Neuron (in vitro differentiated cells): ENCODE measurements at regions not wholly inside any gene's neighbourhood (a gene's known extent, or its start where the extent isn't known, plus 50 kb on each side); places are given as distances from the start of the nearest gene placed in this dataset.

Source experiments
- H2AFZ ChIP-seq: one replicate; pipeline ENCODE4 v1.6.1; 2013; ENCODE audit warnings: low read depth, mild to moderate bottlenecking, inconsistent platforms, low read length, moderate library complexity
- H3K27me3 ChIP-seq: one replicate; pipeline ENCODE4 v1.6.1; 2013; ENCODE audit warnings: low read length; ENCODE audit not compliant: insufficient read depth
- H3K36me3 ChIP-seq: one replicate; pipeline ENCODE4 v1.6.1; 2013; ENCODE audit warnings: low read length; ENCODE audit not compliant: insufficient read depth
- H3K4me1 ChIP-seq: one replicate; pipeline ENCODE4 v1.6.1; 2013; ENCODE audit warnings: low read length; ENCODE audit not compliant: insufficient read depth
- H3K4me3 ChIP-seq: 2 replicates; pipeline ENCODE4 v1.5.1; 2013; ENCODE audit warnings: mild to moderate bottlenecking, low read length, moderate library complexity
- H3K9me3 ChIP-seq: one replicate; pipeline ENCODE4 v1.6.1; 2013; ENCODE audit warnings: low read length

GRCh38 chr4:60209588-60209987 lies 990.5 kb upstream of the ADGRL3 start:
- H3K4me3 ChIP-seq, result no peak overlapping the region
- H3K9me3 ChIP-seq, result peaks cover 5% of the 10 kb centered on the region
- H3K4me1 ChIP-seq, result no peaks in the 10 kb centered on the region
- no peak overlapping the region for H2AFZ ChIP-seq
- no peaks in the 10 kb centered on the region for H3K27me3 ChIP-seq
- H3K36me3 ChIP-seq, result no peaks in the 10 kb centered on the region

GRCh38 chr4:60215906-60216305 lies 984.2 kb upstream of the ADGRL3 start:
- H3K9me3 ChIP-seq, result no peaks in the 10 kb centered on the region
- no peaks in the 10 kb centered on the region for H3K36me3 ChIP-seq
- H3K4me3 ChIP-seq, result no peak overlapping the region
- H3K27me3 ChIP-seq, result no peaks in the 10 kb centered on the region
- H2AFZ ChIP-seq, result no peak overlapping the region
- H3K4me1 ChIP-seq, result no peaks in the 10 kb centered on the region

- H3K9me3 ChIP-seq, result no peaks in the 10 kb centered on the region
- H3K36me3 ChIP-seq, result no peaks in the 10 kb centered on the region
- H3K4me3 ChIP-seq, result no peak overlapping the region
- no peaks in the 10 kb centered on the region for H3K4me1 ChIP-seq
- no peaks in the 10 kb centered on the region for H3K27me3 ChIP-seq
- no peak overlapping the region for H2AFZ ChIP-seq
Measured at GRCh38 chr4:60216752-60217151, 983.4 kb upstream of the ADGRL3 start.

GRCh38 chr4:60221866-60222265 lies 978.3 kb upstream of the ADGRL3 start:
- H3K27me3 ChIP-seq, result no peaks in the 10 kb centered on the region
- H3K4me1 ChIP-seq, result no peaks in the 10 kb centered on the region
- no peak overlapping the region for H3K4me3 ChIP-seq
- H2AFZ ChIP-seq, result no peak overlapping the region
- no peaks in the 10 kb centered on the region for H3K9me3 ChIP-seq
- no peaks in the 10 kb centered on the region for H3K36me3 ChIP-seq

GRCh38 chr4:60223208-60223923 lies 976.8 kb upstream of the ADGRL3 start:
- no peaks in the 10 kb centered on the region for H3K4me1 ChIP-seq
- no peaks in the 10 kb centered on the region for H3K9me3 ChIP-seq
- H3K36me3 ChIP-seq, result no peaks in the 10 kb centered on the region
- no peak overlapping the region for H3K4me3 ChIP-seq
- H3K27me3 ChIP-seq, result no peaks in the 10 kb centered on the region
- H2AFZ ChIP-seq, result no peak overlapping the region

GRCh38 chr4:60241866-60242265 lies 958.3 kb upstream of the ADGRL3 start:
- Histone ChIP-seq H3K36me3 (no peaks in the 10 kb centered on the region), H3K4me3 (no peak overlapping the region), H3K27me3 (no peaks in the 10 kb centered on the region), H3K9me3 (no peaks in the 10 kb centered on the region), H3K4me1 (no peaks in the 10 kb centered on the region), H2AFZ (no peak overlapping the region)

GRCh38 chr4:60249784-60250183 lies 950.3 kb upstream of the ADGRL3 start:
- Histone ChIP-seq H3K27me3 (no peaks in the 10 kb centered on the region), H3K4me3 (no peak overlapping the region), H3K36me3 (no peaks in the 10 kb centered on the region), H2AFZ (no peak overlapping the region), H3K9me3 (no peaks in the 10 kb centered on the region), H3K4me1 (no peaks in the 10 kb centered on the region)

GRCh38 chr4:60250657-60251056 lies 949.5 kb upstream of the ADGRL3 start:
- Histone ChIP-seq H2AFZ (no peak overlapping the region), H3K9me3 (no peaks in the 10 kb centered on the region), H3K4me3 (no peak overlapping the region), H3K36me3 (no peaks in the 10 kb centered on the region), H3K27me3 (no peaks in the 10 kb centered on the region), H3K4me1 (no peaks in the 10 kb centered on the region)

- H2AFZ ChIP-seq, result no peak overlapping the region
- H3K4me3 ChIP-seq, result no peak overlapping the region
- no peaks in the 10 kb centered on the region for H3K9me3 ChIP-seq
- H3K4me1 ChIP-seq, result no peaks in the 10 kb centered on the region
- H3K27me3 ChIP-seq, result no peaks in the 10 kb centered on the region
- no peaks in the 10 kb centered on the region for H3K36me3 ChIP-seq
Measured at GRCh38 chr4:60259781-60260180, 940.3 kb upstream of the ADGRL3 start.

- no peaks in the 10 kb centered on the region for H3K27me3 ChIP-seq
- no peak overlapping the region for H2AFZ ChIP-seq
- no peaks in the 10 kb centered on the region for H3K9me3 ChIP-seq
- no peak overlapping the region for H3K4me3 ChIP-seq
- H3K4me1 ChIP-seq, result no peaks in the 10 kb centered on the region
- no peaks in the 10 kb centered on the region for H3K36me3 ChIP-seq
Measured at GRCh38 chr4:60266505-60266904, 933.6 kb upstream of the ADGRL3 start.

- H3K9me3 ChIP-seq, result no peaks in the 10 kb centered on the region
- no peak overlapping the region for H3K4me3 ChIP-seq
- no peak overlapping the region for H2AFZ ChIP-seq
- no peaks in the 10 kb centered on the region for H3K4me1 ChIP-seq
- no peaks in the 10 kb centered on the region for H3K27me3 ChIP-seq
- no peaks in the 10 kb centered on the region for H3K36me3 ChIP-seq
Measured at GRCh38 chr4:60296386-60296785, 903.7 kb upstream of the ADGRL3 start.

GRCh38 chr4:60313611-60314178 lies 886.4 kb upstream of the ADGRL3 start:
- Histone ChIP-seq H3K9me3 (no peaks in the 10 kb centered on the region), H3K4me3 (no peak overlapping the region), H3K4me1 (no peaks in the 10 kb centered on the region), H3K36me3 (no peaks in the 10 kb centered on the region), H3K27me3 (no peaks in the 10 kb centered on the region), H2AFZ (no peak overlapping the region)

- no peaks in the 10 kb centered on the region for H3K36me3 ChIP-seq
- H3K4me3 ChIP-seq, result no peak overlapping the region
- H3K27me3 ChIP-seq, result no peaks in the 10 kb centered on the region
- H3K4me1 ChIP-seq, result no peaks in the 10 kb centered on the region
- H3K9me3 ChIP-seq, result no peaks in the 10 kb centered on the region
- no peak overlapping the region for H2AFZ ChIP-seq
Measured at GRCh38 chr4:60314416-60314815, 885.7 kb upstream of the ADGRL3 start.

- H3K4me3 ChIP-seq, result no peak overlapping the region
- H2AFZ ChIP-seq, result no peak overlapping the region
- no peaks in the 10 kb centered on the region for H3K4me1 ChIP-seq
- no peaks in the 10 kb centered on the region for H3K27me3 ChIP-seq
- H3K36me3 ChIP-seq, result no peaks in the 10 kb centered on the region
- H3K9me3 ChIP-seq, result no peaks in the 10 kb centered on the region
Measured at GRCh38 chr4:60315586-60315985, 884.5 kb upstream of the ADGRL3 start.
